Kidney (tissue), 13 donors: ENCODE measurements at regions not wholly inside any gene's neighbourhood (a gene's known extent, or its start where the extent isn't known, plus 50 kb on each side); places are given as distances from the start of the nearest gene placed in this dataset.

Experiments
- DNase-seq, 5 donors: peaks; one replicate each; pipeline ENCODE4 v3.0.0-alpha.2; 2013 to 2020
- FAIRE-seq: peaks from 2 replicates; lab custom pipeline; 2012; peaks lifted over from hg19 to GRCh38; lab: Jason Lieb, UNC
- H3K27ac ChIP-seq, 2 donors: one replicate each; pipeline ENCODE4 v1.7.0; 2013; ENCODE audit warnings: low read depth in 2 of 2, low read length in 2 of 2, inconsistent platforms in 1 of 2
- H3K27me3 ChIP-seq: one replicate; pipeline ENCODE4 v1.7.1; 2013; ENCODE audit warnings: low read length, inconsistent platforms; ENCODE audit not compliant: control insufficient read depth, insufficient read depth
- H3K36me3 ChIP-seq, 3 donors: one replicate each; pipeline versions ENCODE4 v1.7.0 to v1.7.1; 2013; ENCODE audit warnings: low read length in 3 of 3, control low read depth in 1 of 3, inconsistent platforms in 1 of 3; ENCODE audit not compliant: insufficient read depth in 3 of 3, control insufficient read depth in 2 of 3
- H3K4me1 ChIP-seq, 3 donors: one replicate each; pipeline versions ENCODE4 v1.7.0 to v1.7.1; 2013; ENCODE audit warnings: low read length in 3 of 3, inconsistent platforms in 1 of 3, low read depth in 1 of 3; ENCODE audit not compliant: control insufficient read depth in 2 of 3, insufficient read depth in 2 of 3
- H3K4me3 ChIP-seq, 3 donors: one replicate each; pipeline versions ENCODE4 v1.7.0 to v1.8.1; 2013; ENCODE audit warnings: low read length in 3 of 3, control low read depth in 1 of 3, inconsistent platforms in 1 of 3
- H3K9ac ChIP-seq, 3 donors: one replicate each; pipeline versions ENCODE4 v1.7.0 to v1.7.1; 2013; ENCODE audit warnings: low read length in 3 of 3, control low read depth in 1 of 3, inconsistent platforms in 1 of 3
- H3K9me3 ChIP-seq, 3 donors: one replicate each; pipeline versions ENCODE4 v1.7.0 to v1.7.1; 2013; ENCODE audit warnings: low read length in 3 of 3, control low read depth in 1 of 3, inconsistent platforms in 1 of 3; ENCODE audit not compliant: control insufficient read depth in 2 of 3, insufficient read depth in 1 of 3
- intact Hi-C: fragments of 100-400 bp; cut with DNase I; formaldehyde crosslinking; loops from one replicate; pipeline ENCODE4 v1.11.1; 2022
- TF ChIP-seq, protein P1 (sequence below): IDR thresholded peaks from 3 replicates; pipeline ENCODE4 v1.5.1; 2012; ENCODE audit warnings: mild to moderate bottlenecking, moderate library complexity, borderline replicate concordance; ENCODE audit not compliant: insufficient read depth; ENCODE audit errors: extremely low read depth
- donor health status: control.
- donor health status: control.
- donor health status: control.
- donor health status: control.
- donor health status: control.
- donor health status: DM: yes; HTN: yes; CAD: no.
- donor health status: Normal renal cell carcinoma (clear cell type).

DNA sequence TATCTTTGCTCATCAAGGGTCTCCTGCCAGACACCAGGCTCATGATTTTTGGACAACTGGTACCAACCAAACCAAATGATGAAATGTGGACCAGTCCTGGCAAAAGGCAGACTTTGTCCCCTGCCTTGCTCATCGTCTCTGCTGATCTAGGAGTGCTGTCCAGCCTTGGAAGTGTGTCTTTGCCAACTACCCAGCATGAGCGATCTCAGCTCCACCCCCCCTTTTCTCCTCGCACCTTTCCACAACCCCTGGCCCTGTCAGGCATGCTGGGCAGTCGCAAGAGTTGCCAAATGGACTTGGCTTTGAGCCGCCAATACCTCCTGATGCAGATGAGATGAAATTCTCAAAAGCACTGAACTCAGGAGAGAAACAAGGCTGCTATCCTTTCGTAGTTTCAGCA lies 174.3 kb downstream of the KCNA5 start:
- no peak for FAIRE-seq
- Histone ChIP-seq H3K36me3 (no peaks in the 10 kb centered on the region), H3K27ac (no peak overlapping the region), H3K9me3 (no peaks in the 10 kb centered on the region), H3K27me3 (no peaks in the 10 kb centered on the region), H3K9ac (no peak overlapping the region), H3K4me1 (no peaks in the 10 kb centered on the region), H3K4me3 (no peak overlapping the region)
- no peak for DNase-seq
- TF ChIP-seq, protein P1, sequence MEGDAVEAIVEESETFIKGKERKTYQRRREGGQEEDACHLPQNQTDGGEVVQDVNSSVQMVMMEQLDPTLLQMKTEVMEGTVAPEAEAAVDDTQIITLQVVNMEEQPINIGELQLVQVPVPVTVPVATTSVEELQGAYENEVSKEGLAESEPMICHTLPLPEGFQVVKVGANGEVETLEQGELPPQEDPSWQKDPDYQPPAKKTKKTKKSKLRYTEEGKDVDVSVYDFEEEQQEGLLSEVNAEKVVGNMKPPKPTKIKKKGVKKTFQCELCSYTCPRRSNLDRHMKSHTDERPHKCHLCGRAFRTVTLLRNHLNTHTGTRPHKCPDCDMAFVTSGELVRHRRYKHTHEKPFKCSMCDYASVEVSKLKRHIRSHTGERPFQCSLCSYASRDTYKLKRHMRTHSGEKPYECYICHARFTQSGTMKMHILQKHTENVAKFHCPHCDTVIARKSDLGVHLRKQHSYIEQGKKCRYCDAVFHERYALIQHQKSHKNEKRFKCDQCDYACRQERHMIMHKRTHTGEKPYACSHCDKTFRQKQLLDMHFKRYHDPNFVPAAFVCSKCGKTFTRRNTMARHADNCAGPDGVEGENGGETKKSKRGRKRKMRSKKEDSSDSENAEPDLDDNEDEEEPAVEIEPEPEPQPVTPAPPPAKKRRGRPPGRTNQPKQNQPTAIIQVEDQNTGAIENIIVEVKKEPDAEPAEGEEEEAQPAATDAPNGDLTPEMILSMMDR = no peak
- intact Hi-C loops = no loop called here

DNA sequence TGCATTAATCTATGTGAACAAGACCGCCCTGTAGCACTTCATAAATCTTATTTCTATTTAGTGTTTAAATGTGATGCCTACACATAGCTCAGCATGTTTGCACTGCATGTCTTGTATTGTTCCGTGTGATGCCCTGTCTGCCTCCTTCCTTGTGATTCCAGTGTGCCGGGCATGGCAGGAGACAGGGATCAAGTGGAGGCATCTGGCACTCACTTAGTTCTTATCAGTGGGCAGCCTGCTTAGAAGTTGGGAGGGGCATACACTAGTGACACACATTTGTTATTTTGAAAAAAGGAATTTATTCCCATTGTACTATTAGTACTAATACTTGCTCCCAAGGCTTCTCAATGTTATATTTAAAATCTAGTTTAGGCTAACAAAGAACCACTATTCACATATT lies 176.4 kb downstream of the KCNA5 start:
- H3K9me3 ChIP-seq = no peaks in the 10 kb centered on the region
- no peaks in the 10 kb centered on the region for H3K36me3 ChIP-seq
- DNase-seq = no peak
- intact Hi-C loops = no loop called here
- no peaks in the 10 kb centered on the region for H3K27me3 ChIP-seq
- TF ChIP-seq, protein P1 = no peak
- FAIRE-seq = no peak
- H3K4me3 ChIP-seq = no peak overlapping the region
- H3K27ac ChIP-seq = no peak overlapping the region
- no peaks in the 10 kb centered on the region for H3K4me1 ChIP-seq
- no peak overlapping the region for H3K9ac ChIP-seq

DNA sequence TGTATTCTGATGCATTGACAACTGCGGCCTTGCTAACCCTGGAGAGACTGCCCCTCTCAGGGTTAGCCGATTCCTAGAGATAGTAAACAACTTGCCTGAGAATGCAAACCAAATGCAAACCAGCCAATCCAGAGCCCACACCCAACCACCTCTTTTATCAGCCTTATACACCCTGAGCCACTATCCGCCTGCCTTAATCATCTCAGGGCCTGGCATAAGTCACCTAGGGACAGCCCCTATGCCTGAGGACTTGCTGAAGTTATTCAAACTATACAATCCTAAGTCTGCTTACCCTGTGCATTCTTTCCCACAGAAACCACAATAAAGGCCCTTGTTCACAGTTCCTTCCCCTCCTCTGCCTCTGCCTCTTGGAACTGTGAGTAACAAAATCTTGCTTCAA lies 177.2 kb downstream of the KCNA5 start:
- Histone ChIP-seq H3K36me3 (no peaks in the 10 kb centered on the region), H3K4me3 (no peak overlapping the region), H3K9me3 (no peaks in the 10 kb centered on the region), H3K9ac (no peak overlapping the region), H3K4me1 (no peaks in the 10 kb centered on the region), H3K27ac (no peak overlapping the region), H3K27me3 (no peaks in the 10 kb centered on the region)
- DNase-seq (no peak), FAIRE-seq (no peak)
- TF ChIP-seq, protein P1 = no peak
- intact Hi-C loops = no loop called here

DNA sequence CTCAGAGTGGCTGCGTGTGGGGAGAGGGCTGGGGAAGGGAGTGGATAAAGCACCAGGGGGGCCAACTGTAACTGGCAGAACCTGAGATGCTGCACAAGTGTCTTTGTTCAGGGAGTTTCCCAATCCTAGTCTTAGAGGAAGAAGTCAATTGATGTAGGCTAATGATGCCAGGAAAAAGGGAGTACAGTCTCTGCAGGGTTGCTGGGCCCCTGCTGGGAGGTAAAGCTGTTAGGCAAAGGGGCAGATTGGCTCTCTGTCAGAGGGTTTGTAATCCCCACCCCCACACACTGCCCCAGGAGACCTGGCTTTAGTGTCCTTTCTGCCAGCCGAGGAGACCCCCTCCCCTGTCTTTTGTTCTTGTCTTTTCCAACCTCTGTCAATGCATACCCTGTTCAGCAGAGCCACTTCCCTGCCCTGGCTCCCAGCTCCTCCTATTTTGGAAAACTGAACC lies 178.4 kb downstream of the KCNA5 start:
- H3K36me3 ChIP-seq = no peaks in the 10 kb centered on the region
- intact Hi-C loops = no loop called here
- FAIRE-seq = no peak

More for the DNA sequence above, 178.4 kb downstream of the KCNA5 start:
- Histone ChIP-seq H3K9ac (no peak overlapping the region), H3K27me3 (no peaks in the 10 kb centered on the region), H3K9me3 (no peaks in the 10 kb centered on the region), H3K27ac (no peak overlapping the region), H3K4me3 (no peak overlapping the region), H3K4me1 (no peaks in the 10 kb centered on the region)
- DNase-seq = no peak
- TF ChIP-seq, protein P1 = no peak
